HepG2 (cell line): ENCODE measurements at regions not wholly inside any gene's neighbourhood (a gene's known extent, or its start where the extent isn't known, plus 50 kb on each side); places are given as distances from the start of the nearest gene placed in this dataset.
"Not testable (repeated sequence)": the region's sequence is repeated elsewhere in the genome, so short reads cannot be mapped to it uniquely, and the experiment has no call there.

Experiments
- ATAC-seq: fragments of 200-7000 bp; cut with Tn5 transposase; 3 replicates; pipeline ENCODE4 v1.9.1; 2020; ENCODE audit warnings: mild to moderate bottlenecking, moderate library complexity
- BruUV-seq: library from RNA; stranded (reverse); fragments of 400-500 nt; replicated peaks from 2 replicates; lab custom pipeline; 2021; lab: Mats Ljungman, UMichigan
- CTCF ChIA-PET: fragments of 300-600 bp; formaldehyde crosslinking; extraction: SDS; loops from one replicate; lab custom pipeline; 2021; ENCODE audit warnings: low total read pairs, inconsistent platforms, low intra/inter-chr PET ratio; lab: Yijun Ruan, JAX
- POLR2A ChIA-PET: fragments of 350-600 bp; sonication (Branson Sonifier 250); formaldehyde crosslinking; loops from one replicate; lab custom pipeline; 2020; ENCODE audit warnings: antibody characterized with exemption, inconsistent platforms; lab: Yijun Ruan, JAX
- DNase-seq: peaks from one replicate; pipeline ENCODE4 v3.0.0-alpha.2; 2015; ENCODE audit warnings: low spot score
- FAIRE-seq: peaks from 3 replicates; lab custom pipeline; 2011; peaks lifted over from hg19 to GRCh38; lab: Jason Lieb, UNC
- H2AFZ ChIP-seq: one replicate; pipeline ENCODE4 v1.6.1; 2011; ENCODE audit warnings: low read length, inconsistent platforms
- H3K27ac ChIP-seq: fragments of 300-600 bp; 3 replicates; pipeline ENCODE4 v1.8.0; 2011; ENCODE audit warnings: mixed run types, mild to moderate bottlenecking, mixed read lengths, low read length, inconsistent platforms; ENCODE audit not compliant: insufficient read depth; ENCODE audit errors: extremely low read length
- H3K27me3 ChIP-seq, 2 experiments: fragments of 200-600 bp in 1 of 2; 2 replicates in 1 of 2; 3 replicates in 1 of 2; pipeline versions ENCODE4 v1.6.0 to v1.8.0; 2011; ENCODE audit warnings: low read length in 2 of 2, mild to moderate bottlenecking in 2 of 2, moderate library complexity in 2 of 2, inconsistent platforms in 1 of 2; ENCODE audit not compliant: insufficient read depth in 2 of 2, control insufficient read depth in 1 of 2
- H3K36me3 ChIP-seq, 2 experiments: fragments of 200-600 bp in 1 of 2; replicated peaks in 1 of 2; 2 replicates in 1 of 2; 3 replicates in 1 of 2; pipeline versions ENCODE4 v1.5.1 to v1.8.0; 2011; ENCODE audit warnings: low read length in 2 of 2, inconsistent platforms in 1 of 2; ENCODE audit not compliant: insufficient read depth in 2 of 2, control insufficient read depth in 1 of 2
- H3K4me1 ChIP-seq: 2 replicates; pipeline ENCODE4 v1.5.1; 2012; ENCODE audit warnings: low read length, inconsistent platforms; ENCODE audit not compliant: insufficient read depth
- H3K4me2 ChIP-seq: 2 replicates; pipeline ENCODE4 v1.6.0; 2011; ENCODE audit warnings: low read depth, low read length, inconsistent platforms
- H3K4me3 ChIP-seq, 3 experiments: fragments of 200-600 bp in 1 of 3; sonication (generic), shearing (Covaris generic) in 1 of 3; replicated peaks in 1 of 3; 2 replicates each; pipeline ENCODE4 v1.5.1; 2011 to 2016; ENCODE audit warnings: low read length in 3 of 3, inconsistent platforms in 2 of 3, low read depth in 2 of 3, mild to moderate bottlenecking in 2 of 3, control low read depth in 1 of 3, mixed read lengths in 1 of 3; ENCODE audit not compliant: insufficient read depth in 1 of 3
- H3K79me2 ChIP-seq: one replicate; pipeline ENCODE4 v1.6.1; 2011; ENCODE audit warnings: low read length, inconsistent platforms; ENCODE audit not compliant: insufficient read depth
- H3K9ac ChIP-seq: 2 replicates; pipeline ENCODE4 v1.6.0; 2011; ENCODE audit warnings: mild to moderate bottlenecking, low read depth, low read length, inconsistent platforms; ENCODE audit not compliant: insufficient read depth
- H3K9me3 ChIP-seq: 2 replicates; pipeline ENCODE4 v1.5.1; 2012; ENCODE audit warnings: mild to moderate bottlenecking, low read length
- H4K20me1 ChIP-seq: 2 replicates; pipeline ENCODE4 v1.6.0; 2011; ENCODE audit warnings: inconsistent platforms, mild to moderate bottlenecking, low read length, moderate library complexity; ENCODE audit not compliant: insufficient read depth
- HOXD1 ChIP-seq: sonication (generic); formaldehyde crosslinking; IDR thresholded peaks from 2 replicates; pipeline ENCODE4 v1.5.0; 2020; ENCODE audit warnings: missing genetic modification reagents
- PRMT3 ChIP-seq: sonication (generic); formaldehyde crosslinking; IDR thresholded peaks from 2 replicates; pipeline ENCODE4 v1.8.1; 2022; ENCODE audit warnings: low read depth, mild to moderate bottlenecking, moderate library complexity, missing genetic modification reagents, borderline replicate concordance
- TBX3 ChIP-seq: fragments of 450-650 bp; IDR thresholded peaks from 2 replicates; pipeline ENCODE4 v1.6.1; 2017; ENCODE audit warnings: antibody characterized with exemption, mild to moderate bottlenecking, inconsistent platforms, borderline replicate concordance
- ZNF264 ChIP-seq: sonication (generic); formaldehyde crosslinking; IDR thresholded peaks from 2 replicates; pipeline ENCODE4 v1.4.0; 2020; ENCODE audit warnings: missing genetic modification reagents
- ZNF513 ChIP-seq: sonication (generic); formaldehyde crosslinking; conservative IDR thresholded peaks from 2 replicates; pipeline ENCODE4 v1.5.0; 2020; ENCODE audit warnings: missing genetic modification reagents
- ZNF589 ChIP-seq: sonication (generic); formaldehyde crosslinking; conservative IDR thresholded peaks from 2 replicates; pipeline ENCODE4 v1.8.0; 2022; ENCODE audit warnings: mild to moderate bottlenecking, moderate library complexity, missing genetic modification reagents
- ZXDC ChIP-seq: sonication (generic); formaldehyde crosslinking; IDR thresholded peaks from 2 replicates; pipeline ENCODE4 v1.5.0; 2020; ENCODE audit warnings: mild to moderate bottlenecking, missing genetic modification reagents
- WGBS: methylation state at CpG from one replicate; pipeline ENCODE4 v1.1.6; 2017; ENCODE audit warnings: low lambda C conversion rate; 5-methylcytosine and 5-hydroxymethylcytosine counted together
- in situ Hi-C: cut with HindIII; loops from 2 replicates; pipeline ENCODE4 v1.10.0; 2017; ENCODE audit warnings: low pct_unique_long_range_greater_than_20kb; ENCODE audit not compliant: extremely low pct_ligation_motif_present
- intact Hi-C: fragments of 100-400 bp; cut with micrococcal nuclease; formaldehyde crosslinking; loops from one replicate; pipeline ENCODE4 v1.10.0; 2022; ENCODE audit not compliant: unreplicated experiment

GRCh38 chr6:85128781-85129180 is 321.1 kb upstream of the NT5E start (continued):
- TF ChIP-seq HOXD1, result no peak
- TF ChIP-seq TBX3, result no peak
- TF ChIP-seq ZXDC (CRISPR knock-in tag), result no peak
- TF ChIP-seq ZNF513 (CRISPR knock-in tag), result no peak
- no peak for TF ChIP-seq ZNF589
- TF ChIP-seq ZNF264 (CRISPR knock-in tag), result no peak
- no peak for TF ChIP-seq PRMT3 (CRISPR knock-in tag)
- TF ChIP-seq, all 625 proteins: peak for 0

GRCh38 chr6:85128256-85128655 is 321.6 kb upstream of the NT5E start:
- H3K27me3 ChIP-seq, FAIRE-seq, H3K9me3 ChIP-seq, H3K4me1 ChIP-seq, H2AFZ ChIP-seq, POLR2A ChIA-PET, BruUV-seq, H3K36me3 ChIP-seq, H3K27ac ChIP-seq, CTCF ChIA-PET, H3K9ac ChIP-seq, in situ Hi-C loops, H3K79me2 ChIP-seq, H3K4me2 ChIP-seq, DNase-seq, H3K4me3 ChIP-seq, H4K20me1 ChIP-seq, ATAC-seq: not testable (repeated sequence)
- intact Hi-C loops, result loop anchor here (5.0 kb wide), 3 partner anchors 111 to 701 kb away; no protein-coding TSS in a partner anchor
- WGBS, result 0% methylated on average over 3 of the region's 3 CpGs
